GM18508 (cell line): ENCODE measurements at regions not wholly inside any gene's neighbourhood (a gene's known extent, or its start where the extent isn't known, plus 50 kb on each side); places are given as distances from the start of the nearest gene placed in this dataset.
"Not testable (repeated sequence)": the region's sequence is repeated elsewhere in the genome, so short reads cannot be mapped to it uniquely, and the experiment has no call there.

Experiments used
- ATAC-seq: cut with Tn5 transposase; IDR thresholded peaks from one replicate; pipeline ENCODE4 v1.9.1; 2021; ENCODE audit warnings: moderate number of reproducible peaks; ENCODE audit not compliant: insufficient read depth, unreplicated experiment

- no peak for ATAC-seq
These were observed 55.3 kb upstream of the SLCO6A1 start for GRCh38 chr5:102554082-102554481.

DNA sequence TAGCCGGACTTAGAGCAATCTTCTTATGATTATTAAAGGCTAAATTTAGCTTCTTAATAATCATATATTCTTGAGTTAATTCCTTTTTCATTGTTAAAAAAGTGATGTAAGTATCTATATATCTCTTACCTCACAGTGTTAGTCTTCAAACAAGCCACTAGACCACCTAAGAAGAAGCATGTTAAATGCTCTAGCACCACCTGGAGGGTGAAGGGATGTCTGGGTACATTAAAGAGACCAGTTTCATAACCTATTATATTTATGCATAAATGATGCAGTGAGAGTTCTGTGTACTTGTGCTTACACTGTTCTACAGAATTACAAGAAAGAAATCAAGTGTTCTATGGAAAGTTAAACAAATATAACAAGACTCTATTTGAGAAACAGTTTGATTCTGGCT, 55.9 kb upstream of the SLCO6A1 start:
- no peak for ATAC-seq

GRCh38 chr5:102561894-102562760, 63.3 kb upstream of the SLCO6A1 start:
- no peak for ATAC-seq

DNA sequence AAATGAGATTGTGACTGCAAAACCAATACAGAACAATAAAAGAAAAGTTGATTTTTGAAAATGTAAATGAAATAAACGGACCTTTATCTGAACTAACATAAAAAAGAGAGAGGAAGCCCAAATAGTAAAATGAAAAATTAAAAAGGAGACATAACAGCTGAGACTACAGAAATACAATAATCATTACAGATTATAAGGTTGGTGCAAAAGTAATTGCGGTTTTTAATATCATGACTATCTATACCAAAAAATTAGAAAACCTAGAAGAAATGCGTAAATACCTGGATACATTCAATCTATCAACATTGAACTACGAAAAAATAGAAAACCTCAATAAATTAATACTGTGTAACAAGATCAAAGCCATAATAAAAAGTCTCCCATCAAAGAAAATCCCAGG, 71.9 kb upstream of the SLCO6A1 start:
- no peak for ATAC-seq

DNA sequence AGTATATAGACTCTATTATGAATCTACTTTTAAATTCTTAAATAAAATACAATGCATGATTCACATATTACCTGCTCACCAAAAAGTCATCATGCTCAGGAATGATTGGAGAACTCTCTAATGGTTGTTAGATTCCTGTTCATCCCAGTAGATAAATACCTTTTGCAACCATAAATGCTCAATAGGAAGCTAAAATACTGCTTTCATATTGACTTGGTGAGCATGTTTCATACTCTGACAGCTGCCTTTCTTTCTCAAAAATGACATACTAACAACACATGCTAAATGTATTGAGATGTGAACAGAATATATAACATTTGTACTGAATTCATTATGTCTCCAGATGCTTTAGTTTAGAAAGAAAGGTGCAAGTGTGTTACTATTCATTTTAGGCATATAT, 79.6 kb upstream of the SLCO6A1 start:
- ATAC-seq, result no peak

DNA sequence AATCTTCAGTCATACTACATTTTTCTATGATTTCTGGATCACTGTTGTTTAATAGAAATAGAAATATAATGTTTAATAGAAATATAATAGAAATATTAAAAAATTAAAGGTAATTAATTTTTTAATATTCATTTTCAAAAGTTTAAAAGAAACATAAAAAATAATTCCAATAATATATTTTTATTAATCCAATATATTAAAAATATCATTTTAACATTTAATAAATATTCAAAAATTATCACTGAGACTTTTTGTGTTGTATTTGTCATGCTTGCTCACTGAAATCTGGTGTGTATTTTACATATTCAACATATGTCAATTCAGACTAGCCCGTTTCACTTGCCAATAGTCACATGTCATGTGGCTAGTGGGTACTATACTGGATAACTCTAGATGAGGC, 80.6 kb upstream of the SLCO6A1 start:
- ATAC-seq, result no peak

DNA sequence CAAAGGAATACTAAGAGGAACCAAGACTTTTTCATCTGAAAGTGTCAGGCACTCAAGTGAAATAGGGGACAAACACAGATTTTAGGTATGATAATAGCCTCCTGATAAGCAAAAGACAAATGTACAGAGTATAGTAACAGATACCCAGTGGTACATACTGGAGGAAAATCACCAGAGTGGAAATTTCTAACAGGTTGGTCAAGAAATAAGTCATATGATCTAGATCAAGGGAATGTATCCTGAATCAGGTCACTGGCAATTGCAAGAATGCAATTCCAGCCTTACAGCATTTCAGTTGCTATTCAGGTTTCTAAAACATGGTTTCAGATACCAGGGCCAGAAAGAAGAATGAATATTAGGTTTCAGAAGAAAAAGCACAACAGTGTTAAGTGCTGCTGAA, 82.2 kb upstream of the SLCO6A1 start:
- no peak for ATAC-seq

DNA sequence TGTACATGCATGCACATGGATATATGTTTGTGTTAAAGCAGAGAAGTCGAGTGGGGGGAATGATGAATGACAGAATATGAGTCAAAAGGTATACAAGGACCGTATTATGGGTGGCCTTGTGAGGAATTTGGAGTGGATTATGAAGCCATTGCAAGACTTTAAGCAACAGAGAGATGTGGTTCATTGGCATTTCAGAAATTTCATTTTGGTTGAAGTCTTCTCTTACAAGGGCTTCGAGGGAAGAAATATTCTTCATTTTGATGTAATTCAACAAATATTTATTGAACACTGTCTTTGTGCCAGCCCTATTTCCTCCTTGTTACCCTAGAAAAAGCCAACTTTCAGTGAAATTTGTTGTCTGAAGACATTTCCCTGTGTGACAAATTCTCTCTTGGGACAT, 83.9 kb upstream of the SLCO6A1 start:
- no peak for ATAC-seq

DNA sequence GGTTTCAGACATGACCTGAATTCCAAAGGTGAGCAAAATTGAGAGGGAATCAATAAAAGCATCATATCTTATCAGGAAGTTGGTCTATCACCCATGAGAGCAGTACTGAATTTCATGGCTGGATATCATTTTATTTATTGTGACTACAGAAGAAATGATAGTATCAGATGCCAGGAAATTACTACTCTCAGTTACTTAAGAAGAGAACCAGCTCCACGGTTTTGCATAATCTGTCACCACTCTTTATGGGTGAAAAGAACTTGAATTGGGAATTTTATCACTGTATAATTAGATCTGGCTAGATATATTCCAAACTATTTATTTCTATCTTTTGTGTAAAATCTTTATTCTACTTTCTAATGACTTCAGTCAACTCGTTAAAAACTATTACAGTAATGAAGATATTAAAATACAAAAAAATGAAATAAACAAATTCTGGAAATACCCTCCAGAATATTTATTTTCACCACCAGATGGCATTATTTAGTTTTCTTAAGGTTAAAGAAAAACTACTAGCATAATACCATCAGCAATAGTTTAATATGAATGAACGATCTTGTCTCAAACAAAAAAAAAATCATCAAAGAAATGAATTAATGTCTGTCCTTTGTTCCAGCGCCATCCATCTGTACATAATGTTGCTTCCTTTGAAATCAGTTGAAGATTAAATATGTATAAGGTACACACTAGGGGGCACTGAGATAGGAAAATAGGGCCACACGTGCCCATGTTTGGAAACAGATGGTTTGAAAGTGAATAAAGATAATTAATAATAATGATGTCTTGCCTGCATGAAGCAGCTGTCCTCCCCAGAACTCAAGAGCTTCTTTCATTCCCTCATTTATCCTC, 84.7 kb upstream of the SLCO6A1 start:
- ATAC-seq, result no peak

DNA sequence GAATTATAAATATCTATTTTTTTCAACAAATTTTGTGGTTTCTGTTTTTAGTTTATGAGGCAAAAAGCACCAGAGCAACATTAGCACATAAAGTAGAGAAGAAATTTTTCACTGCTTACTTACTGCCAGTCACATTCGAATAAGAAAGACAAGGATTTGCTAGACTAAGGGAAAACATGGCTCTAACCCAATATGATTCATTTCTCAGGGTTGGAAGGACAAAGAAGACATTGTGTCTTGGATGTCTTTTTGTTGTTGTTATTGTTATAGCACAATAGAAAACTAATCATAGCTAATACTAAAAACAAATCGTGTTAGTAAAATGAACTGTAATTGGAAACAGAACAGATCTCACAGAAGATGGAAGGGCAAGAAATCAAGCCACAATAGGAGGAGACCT, 90.9 kb upstream of the SLCO6A1 start:
- ATAC-seq, result no peak

DNA sequence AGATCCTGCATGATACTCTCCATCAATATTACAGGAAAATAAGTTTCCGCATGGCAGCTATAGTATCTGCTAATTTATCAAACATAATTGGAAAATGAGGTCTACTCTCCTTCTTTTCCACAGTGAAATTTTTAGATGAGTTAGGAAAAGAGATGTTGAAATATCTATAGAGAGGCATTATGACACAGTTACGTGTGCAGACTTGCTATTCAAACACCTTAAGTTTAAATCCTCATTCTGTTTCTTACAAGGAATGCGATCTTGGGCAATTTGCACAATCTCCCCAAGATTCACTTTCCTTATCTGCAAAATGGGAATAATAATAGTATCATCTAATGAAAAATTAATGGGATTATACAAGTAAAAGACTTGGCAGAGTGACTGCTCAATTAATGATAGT, 91.7 kb upstream of the SLCO6A1 start:
- no peak for ATAC-seq

DNA sequence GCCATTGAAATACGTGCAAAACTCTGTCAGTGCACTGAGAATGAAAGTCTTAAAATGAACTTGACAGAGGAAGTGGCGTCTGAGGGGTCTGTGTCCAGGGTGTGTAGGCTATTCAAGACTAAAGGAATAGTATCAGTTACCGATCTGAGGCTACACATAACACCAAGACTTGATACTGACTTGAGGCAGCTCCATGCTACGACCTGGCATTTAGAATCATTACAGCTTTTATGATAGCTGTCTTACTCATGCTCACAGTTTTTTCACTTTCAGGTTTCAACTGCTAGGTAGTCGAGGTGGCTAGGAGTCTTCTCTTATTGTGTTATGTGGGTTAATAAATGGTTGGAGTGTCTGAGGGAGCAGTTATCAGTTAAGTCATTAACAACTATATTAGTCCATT, 92.8 kb upstream of the SLCO6A1 start:
- peak; percentile 60 for ATAC-seq

DNA sequence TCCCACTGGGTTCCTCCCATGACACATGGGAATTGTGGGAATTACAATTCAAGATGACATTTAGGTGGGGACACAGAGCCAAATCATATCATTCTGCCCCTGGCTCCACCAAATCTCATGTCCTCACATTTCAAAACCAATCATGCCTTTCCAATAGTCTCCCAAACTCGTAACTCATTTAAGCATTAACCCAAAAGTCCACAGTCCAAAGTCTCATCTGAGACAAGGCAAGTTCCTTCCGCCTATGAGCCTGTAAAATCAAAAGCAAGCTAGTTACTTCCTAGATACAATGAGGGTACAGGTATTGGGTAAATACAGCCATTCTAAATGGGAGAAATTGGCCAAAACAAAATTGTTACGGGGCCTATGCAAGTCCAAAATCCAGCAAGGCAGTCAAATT, 93.8 kb upstream of the SLCO6A1 start:
- not testable (repeated sequence) for ATAC-seq

DNA sequence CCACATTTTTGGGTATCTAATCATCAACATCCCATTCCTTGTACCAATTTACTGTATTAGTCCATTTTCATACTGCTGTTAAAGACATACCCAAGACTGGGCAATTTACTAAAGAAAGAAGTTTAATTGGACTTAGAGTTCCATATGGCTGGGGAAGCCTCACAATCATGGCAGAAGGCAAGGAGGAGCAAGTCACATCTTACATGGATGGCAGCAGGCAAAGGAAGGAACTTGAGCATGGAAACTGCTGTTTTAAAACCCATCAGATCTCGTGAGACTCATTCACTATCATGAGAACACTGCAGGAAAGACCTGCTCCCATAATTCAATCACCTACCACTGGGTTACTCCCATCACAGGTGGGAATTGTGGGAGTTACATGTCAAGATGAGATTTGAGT, 95.4 kb upstream of the SLCO6A1 start:
- no peak for ATAC-seq

DNA sequence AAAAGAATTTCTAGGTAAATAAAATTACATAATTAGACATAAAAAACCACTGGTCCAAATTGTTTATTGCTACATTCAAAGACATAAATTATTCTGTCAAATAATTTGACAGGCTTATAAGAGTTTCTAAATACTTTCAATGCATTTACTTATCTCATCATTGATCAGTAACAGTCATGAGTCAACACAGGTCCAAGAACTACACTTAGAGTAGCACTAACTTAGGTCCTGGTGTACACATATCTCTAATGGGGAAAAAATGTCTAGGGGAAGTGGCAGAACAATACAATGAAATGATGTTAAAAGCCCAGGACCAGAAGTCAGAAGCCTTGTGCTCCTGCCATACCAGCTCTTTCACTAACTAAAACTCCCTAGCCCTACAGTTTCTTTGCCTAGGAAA, 96.5 kb upstream of the SLCO6A1 start:
- no peak for ATAC-seq

DNA sequence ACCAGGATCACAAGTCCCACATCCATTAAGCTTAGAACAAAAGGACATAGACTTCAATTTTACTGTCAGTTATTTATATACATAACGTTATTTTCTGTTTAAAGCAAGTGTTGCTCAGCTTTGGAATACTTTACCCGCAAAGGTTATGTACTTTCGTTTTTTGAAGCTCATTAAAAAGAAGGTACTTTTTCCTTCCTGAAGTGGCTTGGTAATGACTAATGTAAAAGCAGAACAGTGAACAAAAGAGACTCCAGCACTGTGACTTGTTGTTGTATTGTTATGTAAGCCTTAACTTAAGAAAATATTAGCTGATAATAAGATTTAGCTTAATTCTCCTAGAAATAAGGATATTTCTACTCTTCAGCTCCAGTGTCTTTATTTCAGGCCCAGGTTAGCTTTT, 97.3 kb upstream of the SLCO6A1 start:
- ATAC-seq, result peak; percentile 48

DNA sequence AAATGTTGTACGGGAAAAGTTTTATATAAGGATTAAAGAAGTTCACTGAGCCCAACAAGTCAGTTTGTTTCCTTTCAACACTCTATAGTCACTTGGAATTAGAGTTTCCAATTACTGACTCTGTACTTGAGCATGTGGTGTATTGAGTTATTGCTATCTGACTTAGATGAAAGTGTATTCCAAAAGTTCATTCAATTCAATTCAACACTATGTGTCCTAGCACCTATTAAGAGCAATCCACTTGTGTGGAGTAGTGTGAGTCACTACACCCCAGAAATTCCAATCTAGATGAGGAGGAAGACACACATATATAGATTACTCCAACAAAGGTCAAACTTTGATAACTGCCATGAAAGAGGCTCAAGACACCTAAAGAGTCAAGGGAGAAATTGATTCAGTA, 98.2 kb upstream of the SLCO6A1 start:
- ATAC-seq, result no peak

- ATAC-seq, result no peak
These were observed 100.5 kb upstream of the SLCO6A1 start for GRCh38 chr5:102599289-102599688.

- ATAC-seq, result no peak
These were observed 102.2 kb upstream of the SLCO6A1 start for GRCh38 chr5:102600964-102601363.

DNA sequence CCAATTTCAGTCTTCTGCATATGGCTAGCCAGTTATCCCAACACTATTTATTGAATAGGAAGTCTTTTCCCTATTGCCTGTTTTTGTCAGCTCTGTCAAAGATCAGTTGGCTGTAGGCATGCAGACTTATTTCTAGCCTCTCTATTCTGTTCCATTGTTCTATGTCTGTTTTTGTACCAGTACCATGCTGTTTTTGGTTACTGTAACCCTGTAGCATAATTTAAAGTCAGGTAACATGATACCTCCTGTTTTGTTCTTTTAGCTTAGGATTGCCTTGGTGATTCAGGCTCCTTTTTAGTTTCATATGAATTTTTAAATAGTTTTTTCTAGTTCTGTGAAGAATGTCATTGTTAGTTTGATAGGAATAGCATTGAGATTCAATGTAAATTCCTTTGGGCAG, 104.9 kb upstream of the SLCO6A1 start:
- no peak for ATAC-seq

- no peak for ATAC-seq
These were observed 109.6 kb upstream of the SLCO6A1 start for GRCh38 chr5:102608414-102608813.

- ATAC-seq, result no peak
These were observed 112.5 kb upstream of the SLCO6A1 start for GRCh38 chr5:102611312-102611711.
